GM18907 (cell line): ENCODE measurements at regions not wholly inside any gene's neighbourhood (a gene's known extent, or its start where the extent isn't known, plus 50 kb on each side); places are given as distances from the start of the nearest gene placed in this dataset.

ENCODE experiments used
- ATAC-seq: cut with Tn5 transposase; IDR thresholded peaks from one replicate; pipeline ENCODE4 v1.9.1; 2021; ENCODE audit warnings: mild to moderate bottlenecking, moderate library complexity; ENCODE audit not compliant: unreplicated experiment

- no peak for ATAC-seq
These were observed 214.6 kb upstream of the TLE4 start for GRCh38 chr9:79357194-79357593.

DNA sequence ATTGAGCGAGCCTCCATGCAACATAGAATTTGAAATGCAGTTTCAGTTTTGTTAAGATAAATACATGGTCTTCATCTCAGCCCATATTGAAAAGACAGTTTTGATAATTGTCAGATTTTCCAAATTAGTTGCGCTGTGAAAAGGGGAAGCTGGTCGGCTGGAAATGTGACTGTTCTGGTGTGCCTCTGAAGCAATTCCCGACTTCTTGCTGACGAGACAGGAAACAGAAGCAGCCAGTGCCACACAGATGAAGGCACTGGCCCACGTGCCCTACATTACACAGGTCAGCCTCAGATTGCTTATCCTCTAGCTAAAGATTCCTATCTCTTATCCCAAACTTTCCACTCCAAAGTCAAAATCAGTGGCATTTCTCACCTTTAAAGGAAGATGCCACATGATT, 214.1 kb upstream of the TLE4 start:
- no peak for ATAC-seq

DNA sequence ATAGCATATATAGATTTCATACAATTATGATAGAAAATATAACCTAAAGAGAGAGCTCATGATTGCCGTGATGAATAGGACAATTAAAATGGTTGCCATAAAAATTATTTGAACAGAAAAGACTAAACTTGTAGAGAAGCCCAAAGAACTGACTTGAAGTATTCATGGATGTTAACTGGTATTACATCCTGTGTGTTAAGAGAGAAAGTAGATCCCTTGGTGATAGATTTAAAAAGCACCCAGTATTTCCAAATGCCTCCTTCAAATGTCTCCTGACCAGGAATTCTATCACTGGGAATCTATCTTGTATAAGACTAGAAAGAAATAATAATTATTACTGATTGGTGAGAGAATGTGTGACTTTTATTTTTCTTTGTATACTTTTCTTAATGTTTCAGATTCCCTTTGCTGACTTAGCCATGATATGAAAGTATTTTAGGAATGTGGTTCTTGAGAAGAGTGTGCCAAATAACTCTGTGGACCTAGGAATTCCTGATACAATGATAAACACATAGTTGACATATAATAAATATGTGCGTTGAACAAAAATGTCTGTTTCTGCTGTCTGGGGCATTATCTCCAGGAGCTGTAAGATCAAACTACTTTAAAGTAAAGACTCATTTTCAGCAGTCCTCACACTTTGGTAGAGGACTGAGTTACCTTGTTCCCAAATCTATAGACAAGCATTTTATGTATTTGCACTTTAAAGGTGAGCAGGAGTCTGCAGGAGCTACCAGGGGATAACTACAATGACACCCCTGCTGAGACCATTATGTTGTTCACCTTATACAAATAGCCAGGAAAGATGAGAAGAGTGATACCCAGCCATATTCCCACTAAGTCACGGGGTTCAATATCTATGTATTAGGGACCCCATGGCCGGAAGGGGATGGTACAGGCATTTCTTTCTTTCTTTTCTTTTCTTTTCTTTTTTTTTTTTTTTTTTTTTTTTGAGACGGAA, 211.1 kb upstream of the TLE4 start:
- no peak for ATAC-seq

- no peak for ATAC-seq
These were observed 209.4 kb upstream of the TLE4 start for GRCh38 chr9:79362100-79363081.

GRCh38 chr9:79369676-79370075, 202.1 kb upstream of the TLE4 start:
- ATAC-seq = no peak

DNA sequence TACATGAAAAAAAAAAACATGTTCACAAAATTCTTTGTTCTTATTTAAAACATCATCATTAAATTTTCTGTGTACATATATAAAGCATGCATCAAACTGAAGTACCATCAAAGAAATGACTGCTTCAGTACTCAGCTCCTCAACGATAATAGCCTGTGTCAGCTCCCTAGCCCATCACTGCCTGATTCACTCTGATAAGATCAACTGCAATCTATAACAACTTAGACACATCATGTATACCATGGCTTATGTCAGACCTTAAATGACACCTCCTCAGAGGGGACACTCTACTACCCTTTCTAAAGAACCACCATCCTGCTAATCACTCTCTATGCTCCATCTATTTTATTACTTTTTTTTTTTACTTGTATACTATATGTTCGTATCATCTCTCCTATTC, 200.5 kb upstream of the TLE4 start:
- no peak for ATAC-seq

GRCh38 chr9:79371948-79372555, 199.7 kb upstream of the TLE4 start:
- no peak for ATAC-seq

GRCh38 chr9:79377339-79377855, 194.4 kb upstream of the TLE4 start:
- no peak for ATAC-seq

DNA sequence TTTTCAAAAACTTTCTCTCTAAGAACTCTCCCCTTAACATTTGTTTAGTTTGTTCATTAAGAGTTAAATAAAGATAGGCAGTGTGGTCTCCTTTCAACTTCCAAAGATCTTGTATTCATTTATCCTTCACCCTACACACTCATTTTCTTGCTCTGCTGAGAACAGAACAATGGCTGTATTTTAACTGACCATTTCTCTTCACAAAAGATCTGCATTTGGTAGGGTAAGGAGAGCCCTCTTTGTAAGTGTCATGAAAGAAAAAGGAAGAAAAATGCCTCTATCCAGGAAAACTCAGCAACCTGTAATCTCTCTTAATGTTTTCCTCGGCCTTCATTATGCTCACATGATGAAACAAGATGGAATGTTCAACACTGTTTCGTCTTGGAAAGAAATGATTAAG, 193.7 kb upstream of the TLE4 start:
- ATAC-seq = no peak

GRCh38 chr9:79382044-79382443, 189.7 kb upstream of the TLE4 start:
- ATAC-seq = no peak

DNA sequence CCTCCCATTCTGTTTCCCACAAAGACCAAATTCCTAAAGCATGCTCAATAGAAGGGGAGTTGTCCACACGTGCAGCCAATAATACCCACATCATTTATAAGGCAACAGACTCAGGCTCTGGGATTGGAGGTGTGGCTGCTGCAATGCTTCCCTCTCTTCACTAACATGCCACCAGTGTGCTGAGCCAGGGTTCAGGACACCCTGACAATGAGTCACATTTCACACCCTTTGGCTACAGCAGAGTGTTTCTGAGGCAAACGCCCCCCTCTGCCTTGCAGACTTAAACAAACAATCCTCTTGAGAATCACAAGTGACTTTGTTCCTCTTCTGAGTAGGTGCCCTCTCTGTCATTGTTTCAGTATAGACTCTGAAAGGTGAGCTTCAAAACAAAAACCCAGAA, 189.3 kb upstream of the TLE4 start:
- no peak for ATAC-seq

DNA sequence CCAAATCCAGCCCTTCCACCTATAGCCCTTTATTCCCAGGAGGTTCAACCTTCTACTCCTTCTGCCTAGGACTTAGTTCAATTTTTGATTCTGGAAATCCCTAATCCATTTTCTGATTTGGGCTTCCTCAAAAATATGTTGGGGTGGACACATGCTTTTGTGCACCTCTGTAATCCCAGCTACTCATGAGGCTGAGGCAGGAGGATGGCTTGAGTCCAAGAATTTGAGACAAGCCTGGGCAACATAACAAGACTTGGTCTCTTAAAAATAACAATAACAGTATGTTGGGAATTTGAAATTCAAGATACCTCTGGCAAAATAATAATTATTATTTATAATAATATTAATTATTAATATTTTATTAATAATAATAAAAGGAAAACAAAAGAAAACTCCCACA, 188.7 kb upstream of the TLE4 start:
- no peak for ATAC-seq

GRCh38 chr9:79384091-79384490, 187.7 kb upstream of the TLE4 start:
- no peak for ATAC-seq

DNA sequence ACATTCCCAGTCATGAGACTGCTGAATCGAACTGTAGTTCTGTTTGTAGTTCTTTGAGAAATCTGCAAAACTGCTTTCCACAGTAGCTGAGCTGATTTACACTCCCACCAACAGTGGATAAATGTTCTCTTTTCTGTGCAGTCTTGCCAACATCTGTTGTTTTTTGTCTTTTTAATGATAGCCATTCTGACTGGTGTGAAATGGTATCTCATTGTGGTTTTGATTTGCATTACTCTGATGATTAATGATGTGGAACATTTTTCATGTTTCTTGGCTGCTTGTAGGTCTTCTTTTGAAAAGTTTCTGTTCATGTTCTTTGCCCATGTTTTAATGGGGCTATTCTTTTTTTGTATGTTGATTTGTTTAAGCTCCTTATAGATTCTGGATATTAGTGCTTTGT, 187.3 kb upstream of the TLE4 start:
- ATAC-seq = no peak

DNA sequence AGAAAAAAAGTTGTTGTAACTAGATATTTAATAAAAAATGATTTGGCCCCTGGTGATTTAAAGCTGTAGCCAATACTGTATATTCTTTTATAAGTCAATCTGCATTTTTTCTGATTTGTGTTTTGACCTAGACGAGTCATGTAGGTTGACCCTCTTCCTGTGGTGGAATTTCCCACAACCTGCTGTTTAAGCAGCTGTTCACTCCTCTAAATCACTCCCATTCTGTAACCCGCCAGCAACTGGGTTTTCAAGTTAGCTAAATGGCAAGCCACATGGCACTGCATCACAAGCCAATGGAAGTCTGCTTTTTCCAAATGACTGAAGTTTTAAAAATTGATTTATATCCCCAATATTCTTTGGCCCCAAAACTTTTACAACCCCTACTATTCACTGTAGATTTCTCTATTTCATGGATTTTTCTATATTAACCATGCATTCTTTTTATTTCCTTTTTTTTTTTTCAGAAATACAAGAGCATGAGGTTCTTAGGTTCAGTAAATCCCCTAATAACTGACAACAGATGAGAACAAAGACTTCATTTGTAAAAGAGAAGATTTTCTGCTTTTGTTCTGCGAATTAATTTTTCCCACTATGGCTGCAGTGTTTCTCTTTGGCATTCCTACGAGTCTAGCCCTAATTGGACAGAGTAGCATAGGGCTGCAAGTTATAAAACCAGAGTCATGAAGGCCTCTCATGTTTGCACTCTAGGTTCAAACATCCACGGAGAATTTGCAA, 184.5 kb upstream of the TLE4 start:
- no peak for ATAC-seq

- no peak for ATAC-seq
These were observed 181.6 kb upstream of the TLE4 start for GRCh38 chr9:79390077-79390698.

DNA sequence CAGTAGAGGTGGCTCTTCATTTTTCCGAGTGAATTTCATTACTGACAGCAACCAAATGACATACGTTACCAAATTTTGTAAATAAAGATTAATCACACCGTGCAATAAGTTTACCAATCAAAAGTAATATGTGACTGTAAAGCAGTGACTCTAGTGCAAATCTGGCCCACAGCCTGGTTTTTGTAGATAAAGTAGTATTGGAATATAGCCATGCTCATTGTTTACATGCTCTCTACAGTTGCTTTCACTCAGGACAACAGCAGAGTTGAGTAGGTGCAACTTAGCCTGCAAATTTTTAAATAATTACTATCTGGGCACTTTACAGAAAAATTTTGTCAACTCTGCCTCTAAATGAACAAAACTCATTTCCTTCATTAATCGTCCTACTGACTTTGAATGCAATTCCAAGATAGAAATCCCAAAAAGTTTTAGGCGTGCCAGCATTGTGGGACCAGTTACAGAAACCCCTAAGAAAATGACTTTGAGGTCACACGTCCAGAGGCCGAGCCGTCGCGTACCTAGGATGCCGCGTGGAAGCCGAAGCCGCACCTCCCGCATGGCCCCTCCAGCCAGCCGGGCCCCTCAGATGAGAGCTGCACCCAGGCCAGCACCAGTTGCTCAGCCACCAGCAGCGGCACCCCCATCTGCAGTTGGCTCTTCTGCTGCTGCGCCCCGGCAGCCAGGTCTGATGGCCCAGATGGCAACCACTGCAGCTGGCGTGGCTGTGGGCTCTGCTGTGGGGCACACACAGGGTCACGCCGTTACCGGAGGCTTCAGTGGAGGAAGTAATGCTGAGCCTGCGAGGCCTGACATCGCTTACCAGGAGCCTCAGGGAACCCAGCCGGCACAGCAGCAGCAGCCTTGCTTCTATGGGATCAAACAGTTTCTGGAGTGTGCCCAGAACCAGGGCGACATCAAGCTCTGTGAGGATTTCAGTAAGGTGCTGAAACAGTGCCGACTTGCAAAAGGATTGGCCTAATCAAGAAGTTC, 180.7 kb upstream of the TLE4 start:
- no peak for ATAC-seq

DNA sequence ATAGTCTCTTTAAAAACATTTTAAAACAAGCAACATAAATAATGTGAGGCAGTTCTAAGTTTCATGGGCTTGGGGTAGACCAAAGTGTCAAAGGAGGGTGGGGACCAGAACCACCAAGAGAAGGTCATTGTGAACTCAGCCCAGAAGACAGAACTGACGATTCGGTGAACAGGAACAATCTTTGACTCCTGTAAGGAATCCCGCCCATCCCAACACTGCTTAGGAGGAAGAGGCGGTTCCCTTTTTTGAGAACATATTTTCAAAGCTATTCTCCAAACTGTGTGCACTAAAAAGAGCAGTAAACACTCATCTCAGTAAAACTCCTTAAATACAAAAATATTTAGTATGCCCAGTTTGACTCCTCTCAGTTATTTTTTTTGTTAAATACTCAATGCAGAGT, 176.5 kb upstream of the TLE4 start:
- no peak for ATAC-seq

- no peak for ATAC-seq
These were observed 176.0 kb upstream of the TLE4 start for GRCh38 chr9:79395755-79396154.
